ENCODE measurements at regions not wholly inside any gene's neighbourhood (a gene's known extent, or its start where the extent isn't known, plus 50 kb on each side); places are given as distances from the start of the nearest gene placed in this dataset.

DNA sequence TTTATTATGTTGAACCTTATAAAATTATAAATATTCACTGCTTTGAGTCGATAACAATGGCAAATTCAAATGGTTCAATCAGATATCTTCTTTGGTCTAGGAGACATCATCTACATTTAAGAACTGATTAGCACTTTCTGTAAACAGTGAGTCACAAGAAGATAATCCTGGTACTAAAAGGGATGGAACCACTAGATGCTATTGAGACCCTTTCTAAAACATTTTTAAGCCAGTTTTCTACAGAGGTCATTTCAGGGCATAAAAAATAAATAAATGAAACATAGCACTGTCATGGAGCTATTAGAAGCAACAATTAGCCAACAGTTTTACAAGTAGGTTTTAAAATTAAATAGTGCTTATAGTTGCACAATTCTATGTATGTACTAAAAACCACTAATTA, 212.2 kb downstream of the DUSP6 start:
- POLR2A ChIA-PET (ENCODE audit: low non-redundant PET), result no interaction called here
- CTCF ChIA-PET, result no interaction called here

GRCh38 chr12:89139390-89139789, 212.9 kb downstream of the DUSP6 start:
- ChIA-PET CTCF (no interaction called here), POLR2A (ENCODE audit: low non-redundant PET) (no interaction called here)
- TF ChIP-seq, protein P1, sequence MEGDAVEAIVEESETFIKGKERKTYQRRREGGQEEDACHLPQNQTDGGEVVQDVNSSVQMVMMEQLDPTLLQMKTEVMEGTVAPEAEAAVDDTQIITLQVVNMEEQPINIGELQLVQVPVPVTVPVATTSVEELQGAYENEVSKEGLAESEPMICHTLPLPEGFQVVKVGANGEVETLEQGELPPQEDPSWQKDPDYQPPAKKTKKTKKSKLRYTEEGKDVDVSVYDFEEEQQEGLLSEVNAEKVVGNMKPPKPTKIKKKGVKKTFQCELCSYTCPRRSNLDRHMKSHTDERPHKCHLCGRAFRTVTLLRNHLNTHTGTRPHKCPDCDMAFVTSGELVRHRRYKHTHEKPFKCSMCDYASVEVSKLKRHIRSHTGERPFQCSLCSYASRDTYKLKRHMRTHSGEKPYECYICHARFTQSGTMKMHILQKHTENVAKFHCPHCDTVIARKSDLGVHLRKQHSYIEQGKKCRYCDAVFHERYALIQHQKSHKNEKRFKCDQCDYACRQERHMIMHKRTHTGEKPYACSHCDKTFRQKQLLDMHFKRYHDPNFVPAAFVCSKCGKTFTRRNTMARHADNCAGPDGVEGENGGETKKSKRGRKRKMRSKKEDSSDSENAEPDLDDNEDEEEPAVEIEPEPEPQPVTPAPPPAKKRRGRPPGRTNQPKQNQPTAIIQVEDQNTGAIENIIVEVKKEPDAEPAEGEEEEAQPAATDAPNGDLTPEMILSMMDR (conservative IDR thresholded peaks at IDR 0.05; ENCODE audit: low read depth), result no peak
- H3K27ac ChIP-seq, result no peak overlapping the region
- no peak for DNase-seq (ENCODE audit: low spot score)

More for the DNA sequence above, 212.2 kb downstream of the DUSP6 start:
- H3K27ac ChIP-seq, result no peak overlapping the region
- no peak for DNase-seq (ENCODE audit: low spot score)
- TF ChIP-seq, protein P1 (conservative IDR thresholded peaks at IDR 0.05; ENCODE audit: low read depth), result no peak

- ChIA-PET CTCF (no interaction called here), POLR2A (ENCODE audit: low non-redundant PET) (no interaction called here)
- TF ChIP-seq, protein P1 (conservative IDR thresholded peaks at IDR 0.05; ENCODE audit: low read depth), result no peak
- no peak for DNase-seq (ENCODE audit: low spot score)
- no peak overlapping the region for H3K27ac ChIP-seq
Measured at GRCh38 chr12:89138048-89138852, 214.1 kb downstream of the DUSP6 start.

DNA sequence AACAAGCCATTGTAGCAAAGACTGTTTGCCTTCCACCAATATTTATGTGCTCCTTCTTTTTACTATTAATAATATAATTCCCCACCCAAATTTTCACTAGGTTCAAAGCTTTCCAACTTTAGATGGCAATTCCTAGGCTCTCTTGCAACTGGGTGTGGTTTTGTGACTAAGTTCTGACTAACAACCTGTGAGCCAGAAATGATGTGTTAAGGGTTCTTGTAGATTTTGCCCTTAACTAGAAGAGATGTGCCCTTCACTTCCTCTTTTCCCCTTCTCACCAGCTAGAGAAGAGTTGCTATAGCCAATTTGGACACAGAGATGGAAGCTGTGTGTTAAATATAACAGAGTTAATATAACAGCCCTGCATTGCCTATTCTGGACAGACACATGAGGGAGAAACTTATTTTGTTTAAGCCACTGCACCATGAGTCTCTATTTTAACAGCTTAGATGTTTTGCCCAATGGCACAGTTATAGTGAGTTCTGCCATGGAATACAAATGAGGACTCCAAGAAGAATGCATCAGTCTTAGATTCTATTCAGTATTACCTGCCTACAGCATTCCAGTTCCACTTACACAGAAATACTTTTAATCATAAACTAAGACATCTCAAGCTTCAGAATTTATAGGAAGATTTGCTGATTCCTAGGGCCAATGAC, 216.2 kb downstream of the DUSP6 start:
- no peak overlapping the region for H3K27ac ChIP-seq
- POLR2A ChIA-PET (ENCODE audit: low non-redundant PET), result no interaction called here
- peak; percentile 67 for DNase-seq (ENCODE audit: low spot score)
- TF ChIP-seq, protein P1 (conservative IDR thresholded peaks at IDR 0.05; ENCODE audit: low read depth), result no peak
- CTCF ChIA-PET, result interaction anchor here (0.6 kb wide), 2 partner anchors 24 to 164 kb away, joined by 3 read pairs; no protein-coding TSS in a partner anchor

- TF ChIP-seq, protein P1 (conservative IDR thresholded peaks at IDR 0.05; ENCODE audit: low read depth), result no peak
- ChIA-PET POLR2A (ENCODE audit: low non-redundant PET) (no interaction called here), CTCF (no interaction called here)
- no peak overlapping the region for H3K27ac ChIP-seq
- no peak for DNase-seq (ENCODE audit: low spot score)
Measured at GRCh38 chr12:89134213-89134770, 218.0 kb downstream of the DUSP6 start.

DNA sequence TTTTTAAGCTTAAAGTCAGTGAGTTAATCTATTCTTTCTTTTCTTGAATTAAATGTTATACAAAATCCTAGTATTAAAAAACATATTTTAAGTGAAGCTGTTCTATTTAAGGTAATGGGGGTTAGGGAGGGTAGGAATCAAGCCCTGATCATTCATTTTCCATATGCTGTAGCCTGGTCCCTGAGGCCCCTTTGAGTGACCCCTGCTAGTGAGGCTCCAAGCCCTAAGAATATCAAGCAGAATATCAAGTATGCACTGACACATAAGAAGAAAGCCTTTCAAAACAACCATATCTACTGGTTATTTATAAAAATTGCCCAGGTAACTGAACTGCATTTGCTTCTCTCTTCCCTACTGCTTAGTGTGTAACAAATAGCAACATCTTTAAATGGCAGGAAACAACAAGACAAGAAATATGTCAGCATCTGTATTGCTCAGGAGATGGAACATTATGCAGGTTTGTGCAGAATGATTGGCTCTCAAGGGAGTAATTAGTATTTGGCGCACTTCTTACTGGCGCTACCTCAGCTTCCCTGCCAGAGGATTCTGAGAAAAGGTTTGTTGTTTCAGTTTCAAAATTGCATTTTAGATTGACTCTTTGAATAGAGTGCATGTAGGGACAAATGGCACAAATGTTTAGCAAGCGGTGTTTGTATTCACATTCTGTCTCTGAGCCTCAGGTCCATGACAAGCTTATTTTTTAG, 223.0 kb downstream of the DUSP6 start:
- POLR2A ChIA-PET (ENCODE audit: low non-redundant PET), result no interaction called here
- CTCF ChIA-PET, result no interaction called here
- TF ChIP-seq, protein P1 (conservative IDR thresholded peaks at IDR 0.05; ENCODE audit: low read depth), result no peak

More for the DNA sequence above, 223.0 kb downstream of the DUSP6 start:
- no peak for DNase-seq (ENCODE audit: low spot score)
- no peak overlapping the region for H3K27ac ChIP-seq
